ENCODE measurements at regions not wholly inside any gene's neighbourhood (a gene's known extent, or its start where the extent isn't known, plus 50 kb on each side); places are given as distances from the start of the nearest gene placed in this dataset.

DNA sequence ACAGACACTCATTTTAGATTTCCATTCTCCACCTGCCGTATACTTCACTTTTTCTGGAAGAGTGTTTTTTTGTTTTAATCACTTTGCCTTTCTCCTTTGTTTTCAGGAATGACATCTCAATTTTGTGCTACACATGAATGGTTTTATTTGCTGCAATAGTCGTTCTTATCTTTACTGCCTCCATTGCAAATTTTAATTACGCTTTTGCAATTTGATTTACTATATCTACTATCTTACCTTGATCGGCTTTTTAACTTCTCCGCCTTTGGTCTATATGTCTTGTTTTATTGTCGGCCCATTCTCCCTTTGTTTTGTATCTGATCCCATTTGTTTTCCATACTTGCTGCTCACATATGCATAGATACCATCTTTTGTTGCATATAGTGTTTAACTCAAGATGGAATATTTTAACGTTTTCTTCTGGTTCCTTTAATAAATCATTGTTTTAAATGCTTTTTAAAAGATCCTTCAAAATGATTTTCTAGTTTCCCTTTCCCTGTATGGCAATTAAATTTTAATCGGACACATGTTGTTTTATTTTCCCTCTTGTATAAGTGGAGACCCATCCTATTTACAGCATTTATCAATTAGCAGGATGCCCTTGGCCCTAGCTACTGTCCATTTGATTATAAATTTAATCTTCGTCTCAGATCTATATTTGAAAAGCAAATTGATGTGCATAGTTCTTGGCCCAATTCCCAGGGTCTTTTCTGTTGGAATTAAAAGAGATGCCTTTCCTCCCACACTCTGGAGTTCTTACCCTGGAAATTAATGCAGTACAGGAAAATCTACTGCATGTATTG, 97.2 kb upstream of the CNTN4 start:
- Mint-ChIP-seq H3K4me3 (no peak overlapping the region), H3K36me3 (ENCODE audit: low read depth) (peaks cover 4% of the 10 kb centered on the region), H3K4me1 (peaks cover 5% of the 10 kb centered on the region), H3K9me3 (peaks cover 15% of the 10 kb centered on the region), H3K27me3 (ENCODE audit: low read depth) (no peaks in the 10 kb centered on the region), H3K27ac (peak overlapping the region; percentile 74 to 95 (median 86))
- TF ChIP-seq, protein P1, sequence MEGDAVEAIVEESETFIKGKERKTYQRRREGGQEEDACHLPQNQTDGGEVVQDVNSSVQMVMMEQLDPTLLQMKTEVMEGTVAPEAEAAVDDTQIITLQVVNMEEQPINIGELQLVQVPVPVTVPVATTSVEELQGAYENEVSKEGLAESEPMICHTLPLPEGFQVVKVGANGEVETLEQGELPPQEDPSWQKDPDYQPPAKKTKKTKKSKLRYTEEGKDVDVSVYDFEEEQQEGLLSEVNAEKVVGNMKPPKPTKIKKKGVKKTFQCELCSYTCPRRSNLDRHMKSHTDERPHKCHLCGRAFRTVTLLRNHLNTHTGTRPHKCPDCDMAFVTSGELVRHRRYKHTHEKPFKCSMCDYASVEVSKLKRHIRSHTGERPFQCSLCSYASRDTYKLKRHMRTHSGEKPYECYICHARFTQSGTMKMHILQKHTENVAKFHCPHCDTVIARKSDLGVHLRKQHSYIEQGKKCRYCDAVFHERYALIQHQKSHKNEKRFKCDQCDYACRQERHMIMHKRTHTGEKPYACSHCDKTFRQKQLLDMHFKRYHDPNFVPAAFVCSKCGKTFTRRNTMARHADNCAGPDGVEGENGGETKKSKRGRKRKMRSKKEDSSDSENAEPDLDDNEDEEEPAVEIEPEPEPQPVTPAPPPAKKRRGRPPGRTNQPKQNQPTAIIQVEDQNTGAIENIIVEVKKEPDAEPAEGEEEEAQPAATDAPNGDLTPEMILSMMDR (IDR thresholded peaks at IDR 0.05; ENCODE audit: unreplicated experiment in 3 of 3), result no peak

DNA sequence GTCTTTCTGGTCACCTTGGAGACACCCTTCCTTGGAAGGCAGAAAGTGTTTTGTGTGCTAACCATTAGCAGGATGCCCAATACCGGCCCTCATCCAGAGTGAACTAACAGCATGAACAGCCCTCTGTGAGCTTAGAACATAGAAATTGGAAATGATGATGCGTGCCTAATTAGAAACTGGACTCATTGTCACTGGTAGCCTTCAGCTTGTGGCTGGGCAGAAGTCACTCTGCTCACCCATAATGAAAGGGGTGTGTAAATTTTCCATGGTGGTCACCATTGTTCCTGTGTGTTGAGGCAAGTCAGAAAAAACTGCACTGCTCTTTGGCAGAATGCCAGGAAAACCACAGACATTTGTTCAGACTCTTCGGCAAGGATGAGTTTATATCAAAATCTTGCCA, 74.7 kb upstream of the CNTN4 start:
- TF ChIP-seq, protein P1 (IDR thresholded peaks at IDR 0.05; ENCODE audit: unreplicated experiment in 3 of 3), result no peak
- H3K36me3 Mint-ChIP-seq (ENCODE audit: low read depth), result no peaks in the 10 kb centered on the region
- no peak overlapping the region for H3K27ac Mint-ChIP-seq
- H3K27me3 Mint-ChIP-seq (ENCODE audit: low read depth), result no peaks in the 10 kb centered on the region
- no peak overlapping the region for H3K4me3 Mint-ChIP-seq
- no peaks in the 10 kb centered on the region for H3K4me1 Mint-ChIP-seq
- H3K9me3 Mint-ChIP-seq, result no peaks in the 10 kb centered on the region

DNA sequence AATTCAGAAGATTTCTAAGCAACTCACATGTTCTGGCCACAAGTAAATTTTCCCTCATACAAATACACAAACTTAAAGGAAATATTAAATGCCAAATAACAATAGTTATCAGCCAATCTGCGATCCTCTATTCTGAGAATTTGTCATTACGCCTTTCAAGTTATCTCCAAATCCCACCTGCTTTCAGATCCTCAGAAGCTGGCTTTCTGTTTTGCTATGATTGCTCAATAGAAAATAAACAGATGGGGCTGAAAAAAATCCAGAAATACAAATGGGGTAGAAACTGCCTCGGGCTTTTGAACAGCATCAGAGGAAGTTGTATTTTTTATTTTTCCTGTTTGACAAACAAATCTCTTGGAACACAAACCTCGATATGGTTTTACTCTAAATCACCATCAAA, 74.0 kb upstream of the CNTN4 start:
- Mint-ChIP-seq H3K27me3 (ENCODE audit: low read depth) (no peaks in the 10 kb centered on the region), H3K4me3 (no peak overlapping the region), H3K4me1 (no peaks in the 10 kb centered on the region), H3K27ac (no peak overlapping the region), H3K36me3 (ENCODE audit: low read depth) (no peaks in the 10 kb centered on the region), H3K9me3 (no peaks in the 10 kb centered on the region)
- TF ChIP-seq, protein P1 (IDR thresholded peaks at IDR 0.05; ENCODE audit: unreplicated experiment in 3 of 3), result no peak

DNA sequence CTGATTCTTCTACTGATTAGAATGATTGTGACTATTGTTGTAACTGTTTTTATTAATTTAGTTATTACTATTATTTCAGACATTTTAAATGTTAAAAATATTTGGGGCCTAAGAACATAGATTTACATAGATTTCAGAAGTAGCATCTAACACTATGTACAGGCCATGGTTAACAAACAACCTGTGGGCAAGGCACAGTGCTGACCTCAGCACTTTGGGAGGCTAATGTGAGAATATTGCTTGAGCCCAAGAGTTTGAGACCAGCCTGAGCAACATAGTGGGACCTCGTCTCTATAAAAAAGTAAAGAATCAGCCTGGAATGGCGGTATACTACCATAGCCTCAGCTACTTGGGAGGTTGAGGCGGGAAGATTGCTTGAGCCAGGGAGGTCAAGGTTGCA, 69.1 kb upstream of the CNTN4 start:
- TF ChIP-seq, protein P1 (IDR thresholded peaks at IDR 0.05; ENCODE audit: unreplicated experiment in 3 of 3), result no peak
- H3K9me3 Mint-ChIP-seq, result no peaks in the 10 kb centered on the region
- H3K27me3 Mint-ChIP-seq (ENCODE audit: low read depth), result no peaks in the 10 kb centered on the region
- H3K4me1 Mint-ChIP-seq, result no peaks in the 10 kb centered on the region
- H3K27ac Mint-ChIP-seq, result no peak overlapping the region
- no peak overlapping the region for H3K4me3 Mint-ChIP-seq
- H3K36me3 Mint-ChIP-seq (ENCODE audit: low read depth), result no peaks in the 10 kb centered on the region

DNA sequence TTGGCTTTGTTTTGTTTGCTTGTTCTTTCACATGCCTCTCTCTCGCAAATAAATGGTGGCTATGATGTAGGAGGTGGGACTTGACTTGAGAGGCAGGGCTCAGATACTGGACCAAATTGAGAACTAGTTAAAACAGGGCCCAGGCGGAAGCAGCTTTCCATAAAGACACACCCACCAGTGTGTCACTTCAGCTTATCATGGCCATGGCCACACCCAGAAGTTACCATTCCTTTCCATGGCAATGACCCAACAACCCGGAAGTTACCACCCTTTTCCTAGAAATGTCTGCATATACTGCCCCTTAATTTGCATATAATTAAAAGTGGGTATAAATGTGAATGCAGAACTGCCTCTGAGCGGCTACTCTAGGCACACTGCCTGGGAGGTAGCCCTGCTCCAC, 62.6 kb upstream of the CNTN4 start:
- Mint-ChIP-seq H3K27ac (no peak overlapping the region), H3K27me3 (ENCODE audit: low read depth) (no peaks in the 10 kb centered on the region), H3K9me3 (no peaks in the 10 kb centered on the region), H3K4me3 (no peak overlapping the region), H3K36me3 (ENCODE audit: low read depth) (no peaks in the 10 kb centered on the region), H3K4me1 (no peaks in the 10 kb centered on the region)
- TF ChIP-seq, protein P1 (IDR thresholded peaks at IDR 0.05; ENCODE audit: unreplicated experiment in 3 of 3), result no peak

DNA sequence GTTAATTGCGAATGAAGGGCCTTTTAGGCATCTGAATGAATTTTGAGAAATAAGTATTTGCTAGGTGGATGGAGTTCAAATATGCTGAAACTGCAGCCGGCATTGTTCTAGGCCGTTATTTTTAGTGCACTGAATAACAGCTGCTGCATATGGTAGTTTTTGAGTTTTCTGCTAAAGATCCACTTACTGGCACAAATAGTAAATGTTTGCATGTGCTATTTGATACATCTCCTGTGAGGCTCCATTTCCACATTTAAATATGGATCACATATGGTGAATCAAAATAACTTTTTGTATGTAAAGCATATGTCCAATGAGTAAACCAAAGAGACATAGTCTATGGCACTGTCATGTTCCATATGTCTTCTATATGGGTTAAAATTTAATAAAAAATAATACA, 56.7 kb upstream of the CNTN4 start:
- no peaks in the 10 kb centered on the region for H3K27me3 Mint-ChIP-seq (ENCODE audit: low read depth)
- H3K36me3 Mint-ChIP-seq (ENCODE audit: low read depth), result no peaks in the 10 kb centered on the region
- H3K4me3 Mint-ChIP-seq, result no peak overlapping the region
- no peak overlapping the region for H3K27ac Mint-ChIP-seq
- no peaks in the 10 kb centered on the region for H3K9me3 Mint-ChIP-seq
- H3K4me1 Mint-ChIP-seq, result no peaks in the 10 kb centered on the region
- TF ChIP-seq, protein P1 (IDR thresholded peaks at IDR 0.05; ENCODE audit: unreplicated experiment in 3 of 3), result no peak

All from nephron (organoid).